Neuronal stem cell (in vitro differentiated cells): ENCODE measurements at regions not wholly inside any gene's neighbourhood (a gene's known extent, or its start where the extent isn't known, plus 50 kb on each side); places are given as distances from the start of the nearest gene placed in this dataset.

ENCODE experiments used
- DNase-seq: peaks from one replicate; pipeline ENCODE4 v3.0.0-alpha.2; 2013; ENCODE audit warnings: low spot score
- H2AFZ ChIP-seq: one replicate; pipeline ENCODE4 v1.6.1; 2013; ENCODE audit warnings: mild to moderate bottlenecking, low read length, inconsistent platforms
- H2AK5ac ChIP-seq: 2 replicates; pipeline ENCODE4 v1.6.1; 2013; ENCODE audit warnings: low read depth, mild to moderate bottlenecking, inconsistent platforms, low read length, moderate library complexity, mixed read lengths
- H2BK120ac ChIP-seq: 2 replicates; pipeline ENCODE4 v1.6.1; 2013; ENCODE audit warnings: low read depth, mild to moderate bottlenecking, inconsistent platforms, low read length, moderate library complexity, mixed read lengths
- H2BK12ac ChIP-seq: one replicate; pipeline ENCODE4 v1.6.1; 2013; ENCODE audit warnings: low read length, inconsistent platforms
- H2BK15ac ChIP-seq: 2 replicates; pipeline ENCODE4 v1.6.1; 2013; ENCODE audit warnings: mild to moderate bottlenecking, low read length, inconsistent platforms, mixed read lengths
- H2BK5ac ChIP-seq: one replicate; pipeline ENCODE4 v1.6.1; 2013; ENCODE audit warnings: inconsistent platforms, mild to moderate bottlenecking, low read length, moderate library complexity
- H3K14ac ChIP-seq: one replicate; pipeline ENCODE4 v1.6.1; 2013; ENCODE audit warnings: low read length, inconsistent platforms
- H3K18ac ChIP-seq: 2 replicates; pipeline ENCODE4 v1.6.1; 2013; ENCODE audit warnings: low read length, inconsistent platforms
- H3K23ac ChIP-seq: 2 replicates; pipeline ENCODE4 v1.6.1; 2013; ENCODE audit warnings: low read depth, mild to moderate bottlenecking, mixed read lengths, low read length, inconsistent platforms; ENCODE audit not compliant: poor library complexity
- H3K27ac ChIP-seq: replicated peaks from 3 replicates; pipeline ENCODE4 v1.5.1; 2013; ENCODE audit warnings: low read length, inconsistent platforms
- H3K27me3 ChIP-seq, 3 experiments: 2 replicates each; pipeline ENCODE4 v1.6.1; 2013; ENCODE audit warnings: low read length in 3 of 3, mild to moderate bottlenecking in 2 of 3, inconsistent platforms in 1 of 3, low read depth in 1 of 3, mixed read lengths in 1 of 3, moderate library complexity in 1 of 3; ENCODE audit not compliant: control insufficient read depth in 3 of 3, insufficient read depth in 3 of 3
- H3K36me3 ChIP-seq, 2 donors: replicated peaks in 1 of 2; 2 replicates each; pipeline ENCODE4 v1.6.1; 2013; ENCODE audit warnings: low read length in 2 of 2; ENCODE audit not compliant: control insufficient read depth in 2 of 2, insufficient read depth in 2 of 2
- H3K4ac ChIP-seq: 2 replicates; pipeline ENCODE4 v1.6.1; 2013; ENCODE audit warnings: inconsistent platforms, mild to moderate bottlenecking, low read length, moderate library complexity
- H3K4me1 ChIP-seq, 2 donors: 1 replicate in 1 of 2; 2 replicates in 1 of 2; pipeline ENCODE4 v1.6.1; 2013; ENCODE audit warnings: low read length in 2 of 2, low read depth in 1 of 2; ENCODE audit not compliant: control insufficient read depth in 2 of 2, insufficient read depth in 1 of 2
- H3K4me2 ChIP-seq: one replicate; pipeline ENCODE4 v1.6.1; 2013; ENCODE audit warnings: mild to moderate bottlenecking, low read length, inconsistent platforms; ENCODE audit not compliant: insufficient read depth, poor library complexity, severe bottlenecking
- H3K4me3 ChIP-seq, 2 donors: 2 replicates each; pipeline ENCODE4 v1.5.1; 2013; ENCODE audit warnings: low read length in 2 of 2, mild to moderate bottlenecking in 2 of 2, inconsistent platforms in 1 of 2, moderate library complexity in 1 of 2
- H3K79me1 ChIP-seq: one replicate; pipeline ENCODE4 v1.6.1; 2013; ENCODE audit warnings: low read depth, mild to moderate bottlenecking, inconsistent platforms, low read length, moderate library complexity
- H3K9ac ChIP-seq: one replicate; pipeline ENCODE4 v1.6.1; 2013; ENCODE audit warnings: mild to moderate bottlenecking, low read depth, low read length, inconsistent platforms; ENCODE audit not compliant: poor library complexity
- H3K9me3 ChIP-seq, 2 donors: replicated peaks in 1 of 2; 2 replicates each; pipeline versions ENCODE3 to v1.6.1; 2013; ENCODE audit warnings: low read length in 2 of 2, mild to moderate bottlenecking in 2 of 2, inconsistent platforms in 1 of 2, low read depth in 1 of 2, mixed read lengths in 1 of 2, moderate library complexity in 1 of 2; ENCODE audit not compliant: control insufficient read depth in 2 of 2, insufficient read depth in 1 of 2
- H4K8ac ChIP-seq: one replicate; pipeline ENCODE4 v1.6.1; 2013; ENCODE audit warnings: low read depth, mild to moderate bottlenecking, inconsistent platforms, low read length, moderate library complexity
- H4K91ac ChIP-seq: one replicate; pipeline ENCODE4 v1.6.1; 2013; ENCODE audit warnings: low read length, low read depth, mild to moderate bottlenecking, inconsistent platforms; ENCODE audit not compliant: poor library complexity
- WGBS, 2 donors: extraction: QIAGEN DNeasy Blood & Tissue Kit; methylation state at CpG; one replicate each; pipeline ENCODE4 v1.1.7; 2013; ENCODE audit warnings: missing lambda C conversion rate in 2 of 2, mixed read lengths in 1 of 2; ENCODE audit not compliant: insufficient read length in 2 of 2, insufficient replicate concordance in 1 of 2; ENCODE audit errors: extremely low coverage in 2 of 2; 5-methylcytosine and 5-hydroxymethylcytosine counted together

DNA sequence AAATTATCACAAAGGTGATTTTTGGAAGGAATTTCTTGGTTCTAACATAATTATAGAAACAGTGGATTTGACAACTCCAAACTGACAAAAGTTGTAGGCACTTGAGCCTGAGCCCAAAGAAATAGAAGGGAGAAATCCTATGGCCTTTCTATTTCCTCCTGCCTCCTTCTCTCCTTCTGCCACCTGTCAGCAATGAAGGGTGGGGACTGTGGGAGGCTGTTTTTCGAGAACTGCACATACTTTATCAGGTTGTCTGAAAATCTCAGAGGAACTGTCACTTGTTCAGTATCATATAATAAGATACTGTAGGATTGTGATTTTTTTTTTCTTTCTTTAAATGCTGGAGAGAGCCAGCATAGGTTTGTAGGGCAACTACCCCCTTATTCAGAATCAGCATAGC is 187.9 kb upstream of the SESN3 start:
- no peak overlapping the region for H3K23ac ChIP-seq
- no peak overlapping the region for H2AK5ac ChIP-seq
- H2BK15ac ChIP-seq, result no peak overlapping the region
- peaks cover 0 to 4% (median 0%) of the 10 kb centered on the region in 3 experiments for H3K27me3 ChIP-seq
- H3K9me3 ChIP-seq, result no peaks in the 10 kb centered on the region
- no peaks in the 10 kb centered on the region for H3K36me3 ChIP-seq
- H3K4ac ChIP-seq, result no peak overlapping the region
- no peak overlapping the region for H3K14ac ChIP-seq
- DNase-seq, result no peak
- no peaks in the 10 kb centered on the region for H3K79me1 ChIP-seq
- H2BK12ac ChIP-seq, result no peak overlapping the region
- no peak overlapping the region for H4K91ac ChIP-seq
- H3K9ac ChIP-seq, result no peak overlapping the region
- no peak overlapping the region for H2BK5ac ChIP-seq
- H2BK120ac ChIP-seq, result no peak overlapping the region
- WGBS, 2 donors, result no CpG with 5 or more reads among the region's 1 CpG
- no peak overlapping the region for H3K4me2 ChIP-seq
- H3K18ac ChIP-seq, result no peak overlapping the region
- H3K4me1 ChIP-seq, result peaks cover 0 to 4% of the 10 kb centered on the region in 2 donors
- no peak overlapping the region for H4K8ac ChIP-seq
- H3K4me3 ChIP-seq, result no peak overlapping the region
- no peak overlapping the region for H3K27ac ChIP-seq
- H2AFZ ChIP-seq, result no peak overlapping the region

DNA sequence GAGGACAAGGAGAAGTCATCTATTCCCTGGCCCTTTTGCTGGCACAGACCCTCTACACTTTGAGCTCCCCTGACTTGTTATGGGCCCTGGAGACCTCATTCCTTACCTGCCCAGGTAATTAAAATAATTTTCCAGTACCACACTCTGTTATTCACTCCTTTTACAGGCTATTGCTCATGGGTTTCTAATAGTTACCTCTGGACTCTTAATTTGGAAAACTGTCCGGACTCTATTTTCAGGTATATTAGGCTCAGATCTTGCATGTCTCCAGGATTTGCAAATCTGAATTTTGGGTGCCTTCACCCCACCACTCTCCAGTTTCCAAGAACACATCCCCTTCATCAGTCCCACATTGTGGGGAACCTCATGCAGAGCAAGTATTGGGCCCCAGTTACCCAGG is 186.8 kb upstream of the SESN3 start:
- Histone ChIP-seq H2AFZ (no peak overlapping the region), H3K4me1 (peaks cover 0 to 4% of the 10 kb centered on the region in 2 donors)
- no CpG with 5 or more reads among the region's 1 CpG for WGBS, 2 donors

DNA sequence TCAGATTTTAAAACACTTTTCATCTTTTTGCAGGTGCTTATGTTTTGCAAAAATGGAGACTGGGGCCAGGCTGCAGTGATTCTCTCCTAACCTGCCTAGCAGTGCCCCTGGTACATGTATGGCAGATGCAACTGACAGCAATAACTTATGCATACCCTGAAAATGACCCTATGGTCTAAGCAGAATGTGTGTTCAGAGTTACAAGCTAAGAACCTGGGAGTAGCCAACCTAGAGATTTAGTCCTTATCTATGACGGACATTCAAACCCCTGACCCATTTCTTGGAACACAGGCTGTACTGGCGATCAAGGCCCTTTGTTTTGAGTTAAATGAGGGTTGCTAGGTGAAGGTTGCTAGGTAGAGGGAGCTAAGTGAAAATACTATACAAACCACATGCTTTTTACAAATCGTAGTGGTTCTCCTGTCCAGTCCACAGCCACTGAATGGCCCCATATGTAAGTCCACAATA is 184.9 kb upstream of the SESN3 start:
- WGBS, 2 donors, result no CpG with 5 or more reads among the region's 3 CpGs
- H3K4me3 ChIP-seq, result no peak overlapping the region
- no peak overlapping the region for H3K27ac ChIP-seq

More for the DNA sequence above, 186.8 kb upstream of the SESN3 start:
- H3K27ac ChIP-seq, result no peak overlapping the region
- no peak overlapping the region for H2BK15ac ChIP-seq
- no peak overlapping the region for H2AK5ac ChIP-seq
- no peak overlapping the region for H3K23ac ChIP-seq
- no peak overlapping the region for H3K18ac ChIP-seq
- H3K9me3 ChIP-seq, result no peaks in the 10 kb centered on the region
- no peaks in the 10 kb centered on the region for H3K36me3 ChIP-seq
- H2BK120ac ChIP-seq, result no peak overlapping the region
- H4K91ac ChIP-seq, result no peak overlapping the region
- H3K4me2 ChIP-seq, result no peak overlapping the region
- no peak for DNase-seq
- no peak overlapping the region for H3K9ac ChIP-seq
- H3K4ac ChIP-seq, result no peak overlapping the region
- no peaks in the 10 kb centered on the region for H3K79me1 ChIP-seq
- H4K8ac ChIP-seq, result no peak overlapping the region
- no peak overlapping the region for H2BK5ac ChIP-seq
- no peak overlapping the region for H3K14ac ChIP-seq
- no peak overlapping the region for H2BK12ac ChIP-seq
- no peak overlapping the region for H3K4me3 ChIP-seq
- H3K27me3 ChIP-seq, result peaks cover 0 to 4% (median 0%) of the 10 kb centered on the region in 3 experiments

DNA sequence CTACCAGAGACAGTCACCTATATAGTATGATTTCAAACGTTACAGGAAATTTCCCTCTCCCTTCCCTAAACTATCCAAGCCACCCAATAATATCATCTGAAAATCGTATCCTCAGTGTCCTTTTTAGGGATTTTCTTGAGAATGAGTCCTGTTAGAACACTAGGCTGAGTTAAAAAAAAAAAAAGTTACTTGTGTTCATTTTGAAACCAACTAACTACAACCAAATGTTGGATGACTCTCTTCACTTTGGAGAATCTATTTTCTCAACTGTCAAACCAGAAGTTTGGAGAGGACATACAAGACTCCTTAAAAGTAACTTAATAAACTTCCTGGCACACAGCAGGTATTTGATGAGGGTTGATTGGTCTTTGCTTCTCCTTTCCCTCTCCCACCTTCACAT is 183.2 kb upstream of the SESN3 start:
- H2BK5ac ChIP-seq, result no peak overlapping the region
- no peak overlapping the region for H2BK120ac ChIP-seq
- H3K9me3 ChIP-seq, result no peaks in the 10 kb centered on the region
- H3K27ac ChIP-seq, result no peak overlapping the region
- H3K18ac ChIP-seq, result no peak overlapping the region
- no peaks in the 10 kb centered on the region for H3K79me1 ChIP-seq
- no peak overlapping the region for H2AFZ ChIP-seq
- H3K4me3 ChIP-seq, result no peak overlapping the region
- H2BK12ac ChIP-seq, result no peak overlapping the region
- no peak overlapping the region for H3K4ac ChIP-seq
- H3K14ac ChIP-seq, result no peak overlapping the region
- no peak overlapping the region for H2AK5ac ChIP-seq
- H3K4me1 ChIP-seq, result peaks cover 0 to 4% of the 10 kb centered on the region in 2 donors
- H3K4me2 ChIP-seq, result no peak overlapping the region
- H3K36me3 ChIP-seq, result no peaks in the 10 kb centered on the region
- no peak overlapping the region for H2BK15ac ChIP-seq
- no peak overlapping the region for H3K23ac ChIP-seq
- H3K27me3 ChIP-seq, result peaks cover 0 to 4% (median 0%) of the 10 kb centered on the region in 3 experiments
- H4K91ac ChIP-seq, result no peak overlapping the region
- no peak overlapping the region for H3K9ac ChIP-seq
- no peak for DNase-seq
- no peak overlapping the region for H4K8ac ChIP-seq
- no CpG with 5 or more reads among the region's 2 CpGs for WGBS, 2 donors

More for the DNA sequence above, 184.9 kb upstream of the SESN3 start:
- H2BK5ac ChIP-seq, result no peak overlapping the region
- H3K4ac ChIP-seq, result no peak overlapping the region
- no peak overlapping the region for H2AFZ ChIP-seq
- no peak overlapping the region for H3K14ac ChIP-seq
- peaks cover 0 to 4% of the 10 kb centered on the region in 2 donors for H3K4me1 ChIP-seq
- H3K9me3 ChIP-seq, result no peaks in the 10 kb centered on the region
- no peak overlapping the region for H2AK5ac ChIP-seq
- H3K79me1 ChIP-seq, result no peaks in the 10 kb centered on the region
- no peak overlapping the region for H4K8ac ChIP-seq
- H2BK12ac ChIP-seq, result no peak overlapping the region
- no peak overlapping the region for H3K18ac ChIP-seq
- peaks cover 0 to 4% (median 0%) of the 10 kb centered on the region in 3 experiments for H3K27me3 ChIP-seq
- no peak overlapping the region for H3K4me2 ChIP-seq
- H3K36me3 ChIP-seq, result no peaks in the 10 kb centered on the region
- H2BK15ac ChIP-seq, result no peak overlapping the region
- no peak overlapping the region for H3K23ac ChIP-seq
- no peak overlapping the region for H2BK120ac ChIP-seq
- DNase-seq, result no peak
- H3K9ac ChIP-seq, result no peak overlapping the region
- H4K91ac ChIP-seq, result no peak overlapping the region
